HG03280 (cell line): ENCODE measurements at regions not wholly inside any gene's neighbourhood (a gene's known extent, or its start where the extent isn't known, plus 50 kb on each side); places are given as distances from the start of the nearest gene placed in this dataset.
A peak's percentile ranks its signal among the peaks of the same experiment; 100 is the strongest.

ENCODE experiments used
- ATAC-seq: cut with Tn5 transposase; IDR thresholded peaks from one replicate; pipeline ENCODE4 v1.9.1; 2021; ENCODE audit warnings: mild to moderate bottlenecking, moderate library complexity; ENCODE audit not compliant: unreplicated experiment

- no peak for ATAC-seq
Measured at GRCh38 chr1:217313096-217313495, 317.8 kb downstream of the GPATCH2 start.

GRCh38 chr1:217311766-217312165 is 319.1 kb downstream of the GPATCH2 start:
- no peak for ATAC-seq

GRCh38 chr1:217311269-217311668 is 319.6 kb downstream of the GPATCH2 start:
- ATAC-seq = no peak

GRCh38 chr1:217281332-217281731 is 349.6 kb downstream of the GPATCH2 start:
- no peak for ATAC-seq

- ATAC-seq = peak; percentile 28
Measured at GRCh38 chr1:217275655-217276398, 355.1 kb downstream of the GPATCH2 start.

GRCh38 chr1:217274927-217275654 is 355.8 kb downstream of the GPATCH2 start:
- peak; percentile 55 for ATAC-seq

GRCh38 chr1:217274416-217274815 is 356.5 kb downstream of the GPATCH2 start:
- no peak for ATAC-seq

- no peak for ATAC-seq
Measured at GRCh38 chr1:217273866-217274265, 357.0 kb downstream of the GPATCH2 start.

GRCh38 chr1:217272385-217272784 is 358.5 kb downstream of the GPATCH2 start:
- ATAC-seq = no peak

- ATAC-seq = no peak
Measured at GRCh38 chr1:217270101-217270500, 360.8 kb downstream of the GPATCH2 start.

GRCh38 chr1:217268058-217268457 is 362.8 kb downstream of the GPATCH2 start:
- no peak for ATAC-seq

- no peak for ATAC-seq
Measured at GRCh38 chr1:217261636-217262035, 369.3 kb downstream of the GPATCH2 start.

GRCh38 chr1:217260676-217261075 is 370.2 kb downstream of the GPATCH2 start:
- no peak for ATAC-seq

- no peak for ATAC-seq
Measured at GRCh38 chr1:217253985-217254384, 376.9 kb downstream of the GPATCH2 start.

GRCh38 chr1:217253351-217253750 is 377.5 kb downstream of the GPATCH2 start:
- no peak for ATAC-seq

- no peak for ATAC-seq
Measured at GRCh38 chr1:217251121-217251520, 379.8 kb downstream of the GPATCH2 start.

GRCh38 chr1:217249857-217250256 is 381.0 kb downstream of the GPATCH2 start:
- ATAC-seq = no peak

- ATAC-seq = no peak
Measured at GRCh38 chr1:217244971-217245370, 385.9 kb downstream of the GPATCH2 start.

- ATAC-seq = no peak
Measured at GRCh38 chr1:217240656-217241055, 390.2 kb downstream of the GPATCH2 start.

- ATAC-seq = no peak
Measured at GRCh38 chr1:217238945-217239344, 391.9 kb downstream of the GPATCH2 start.

- no peak for ATAC-seq
Measured at GRCh38 chr1:217230412-217230811, 400.5 kb downstream of the GPATCH2 start.

GRCh38 chr1:217228689-217229088 is 402.2 kb downstream of the GPATCH2 start:
- no peak for ATAC-seq
